GM12891 (cell line): ENCODE measurements at regions not wholly inside any gene's neighbourhood (a gene's known extent, or its start where the extent isn't known, plus 50 kb on each side); places are given as distances from the start of the nearest gene placed in this dataset.

Experiments used
- DNase-seq: peaks from one replicate; pipeline ENCODE4 v3.0.0; 2011; ENCODE audit warnings: low spot score; ENCODE audit not compliant: insufficient read length
- FAIRE-seq: peaks from 2 replicates; lab custom pipeline; 2011; peaks lifted over from hg19 to GRCh38; lab: Jason Lieb, UNC
- PAX5 ChIP-seq: IDR thresholded peaks from 2 replicates; pipeline ENCODE4 v1.6.1; 2011; ENCODE audit warnings: low read length, moderate library complexity, mild to moderate bottlenecking; ENCODE audit not compliant: insufficient read depth, severe bottlenecking
- POLR2A ChIP-seq: IDR thresholded peaks from 2 replicates; pipeline ENCODE4 v1.6.1; 2011; ENCODE audit warnings: low read depth, low read length, control low read depth
- POLR2AphosphoS5 ChIP-seq: IDR thresholded peaks from 2 replicates; pipeline ENCODE4 v1.6.1; 2011; ENCODE audit warnings: low read depth, low read length, control low read depth
- POU2F2 ChIP-seq: IDR thresholded peaks from 2 replicates; pipeline ENCODE4 v1.6.1; 2011; ENCODE audit warnings: low read depth, mild to moderate bottlenecking, control low read depth, low read length, moderate library complexity
- SPI1 ChIP-seq: IDR thresholded peaks from 2 replicates; pipeline ENCODE4 v1.6.1; 2011; ENCODE audit warnings: low read depth, low read length, control low read depth
- TAF1 ChIP-seq: IDR thresholded peaks from 2 replicates; pipeline ENCODE4 v1.6.1; 2011; ENCODE audit warnings: low read depth, low read length, control low read depth

DNA sequence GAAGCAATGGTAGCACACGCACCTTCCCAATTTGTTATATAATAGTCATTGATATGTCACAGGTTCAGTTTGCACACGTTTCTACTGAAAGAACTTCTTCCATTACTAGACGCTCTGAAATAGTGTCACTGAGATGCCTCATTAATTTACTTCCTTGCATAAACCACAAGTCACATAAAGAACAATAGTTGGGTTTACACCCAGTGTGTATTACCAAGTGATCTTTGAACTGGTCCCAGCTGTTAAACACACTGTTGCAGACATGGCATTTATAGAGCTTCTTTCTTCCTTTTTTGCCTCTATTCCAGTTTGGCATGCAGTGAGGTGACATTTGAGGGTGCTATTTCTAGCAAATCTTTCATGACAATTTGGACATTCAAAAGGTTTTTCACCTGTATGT, 245.3 kb downstream of the EPM2A start:
- DNase-seq: no peak
- no peak for TF ChIP-seq TAF1
- TF ChIP-seq SPI1: no peak
- FAIRE-seq: no peak

DNA sequence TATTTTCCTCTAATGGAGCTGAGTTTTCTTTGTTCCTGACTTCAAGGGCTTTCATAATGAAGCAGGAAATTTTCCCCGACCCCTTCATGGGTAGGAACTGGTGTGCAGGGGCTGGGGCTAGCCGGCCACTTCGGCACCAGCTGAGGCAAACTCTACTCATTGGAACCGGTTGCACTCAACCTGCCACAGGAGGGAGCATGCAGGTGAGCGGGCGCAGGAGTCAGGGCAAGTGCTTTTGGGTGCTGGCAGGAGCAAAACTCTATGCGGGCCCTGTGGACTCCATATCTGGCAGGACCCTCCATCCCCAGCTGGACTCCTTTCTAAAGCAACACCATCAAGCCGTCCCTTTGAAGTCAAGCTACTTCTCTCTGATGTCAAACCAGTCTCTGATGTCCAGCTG, 244.2 kb downstream of the EPM2A start:
- TF ChIP-seq POLR2AphosphoS5 (no peak), SPI1 (no peak), POLR2A (no peak), PAX5 (no peak), POU2F2 (no peak), TAF1 (no peak)
- DNase-seq: no peak
- no peak for FAIRE-seq

DNA sequence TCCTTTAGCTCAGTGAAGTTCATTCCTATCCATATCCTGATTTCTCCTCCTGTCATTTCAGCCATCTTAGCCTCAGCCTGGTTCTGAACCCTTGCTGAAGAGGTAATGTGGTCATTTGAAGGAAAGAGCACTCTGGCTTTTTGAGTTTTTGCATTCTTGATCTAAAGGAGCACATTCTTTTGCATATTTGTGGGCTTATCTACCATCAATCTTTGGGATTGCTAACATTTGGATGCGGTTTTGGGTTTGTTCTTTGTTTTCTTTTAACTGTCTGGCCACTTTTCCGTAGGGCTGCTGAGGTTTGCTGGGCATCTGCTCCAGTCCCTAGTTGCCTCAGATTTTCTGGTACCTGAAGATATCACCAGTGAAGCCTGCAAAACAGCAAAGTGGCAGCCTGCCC, 238.3 kb downstream of the EPM2A start:
- no peak for FAIRE-seq
- TF ChIP-seq POLR2AphosphoS5: no peak
- no peak for TF ChIP-seq PAX5
- no peak for TF ChIP-seq POU2F2
- no peak for TF ChIP-seq TAF1
- TF ChIP-seq POLR2A: no peak
- no peak for TF ChIP-seq SPI1
- no peak for DNase-seq

DNA sequence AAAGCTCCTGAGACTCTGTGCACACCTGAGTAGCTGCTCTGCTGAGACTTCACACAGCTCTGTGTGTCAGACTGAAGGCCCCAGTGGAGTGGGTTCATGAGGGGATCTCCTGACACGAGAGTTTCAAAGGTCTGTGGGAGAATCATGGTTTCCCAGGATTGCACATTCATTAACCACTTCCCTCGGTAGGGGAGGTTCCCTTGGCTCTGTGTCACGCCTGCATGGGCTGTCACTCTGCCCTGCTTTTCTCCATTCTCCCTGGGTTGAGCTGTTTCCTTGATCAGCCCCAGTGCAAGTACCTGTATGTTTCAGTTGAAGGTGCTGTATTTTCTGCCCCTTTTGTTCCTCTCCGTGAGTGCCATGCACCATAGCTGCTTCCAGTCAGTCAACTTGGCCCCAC, 236.9 kb downstream of the EPM2A start:
- no peak for TF ChIP-seq SPI1
- no peak for TF ChIP-seq POU2F2
- TF ChIP-seq POLR2AphosphoS5: no peak
- TF ChIP-seq TAF1: no peak
- no peak for TF ChIP-seq PAX5
- no peak for TF ChIP-seq POLR2A
- DNase-seq: no peak
- FAIRE-seq: no peak

DNA sequence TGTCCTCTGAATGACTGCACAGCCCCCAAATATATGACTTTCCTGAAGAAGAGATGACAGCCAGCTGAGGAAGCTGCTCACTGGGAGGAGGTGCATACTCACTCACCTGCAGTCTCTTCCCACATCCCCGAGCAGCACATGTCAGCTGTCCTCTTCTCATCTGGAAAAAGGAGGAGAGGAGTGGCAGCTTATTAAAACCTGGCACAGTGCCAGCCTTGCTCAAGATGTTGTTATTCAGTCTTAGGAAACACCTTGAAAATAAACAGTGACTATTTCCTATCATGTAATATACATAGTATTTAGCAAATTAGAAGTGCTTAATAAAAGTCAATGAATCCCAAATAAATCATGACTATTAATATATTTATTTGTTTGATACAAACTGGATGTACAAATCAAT, 232.9 kb downstream of the EPM2A start:
- no peak for DNase-seq
- TF ChIP-seq SPI1 (no peak), POU2F2 (no peak), PAX5 (no peak), TAF1 (no peak), POLR2A (no peak), POLR2AphosphoS5 (no peak)
- no peak for FAIRE-seq

DNA sequence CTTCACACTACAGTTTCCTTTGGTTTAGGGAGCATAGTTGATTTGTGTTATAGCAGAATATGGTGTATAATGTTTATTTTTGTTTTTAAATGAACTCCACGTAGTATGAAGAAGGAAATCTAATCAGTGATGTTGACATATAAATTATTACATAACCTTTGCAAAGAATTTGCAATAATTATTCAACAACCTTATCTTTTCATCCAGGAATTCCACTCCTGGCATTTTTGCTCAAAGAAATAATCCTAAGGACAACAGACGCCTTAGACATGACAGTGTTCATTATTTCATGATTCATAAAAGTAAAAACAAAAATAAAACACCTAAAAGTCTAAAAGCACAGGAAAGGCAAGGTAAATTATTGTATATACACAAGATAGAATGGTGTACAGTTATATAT, 229.2 kb downstream of the EPM2A start:
- DNase-seq (no peak), FAIRE-seq (no peak)
- TF ChIP-seq POLR2AphosphoS5: no peak

DNA sequence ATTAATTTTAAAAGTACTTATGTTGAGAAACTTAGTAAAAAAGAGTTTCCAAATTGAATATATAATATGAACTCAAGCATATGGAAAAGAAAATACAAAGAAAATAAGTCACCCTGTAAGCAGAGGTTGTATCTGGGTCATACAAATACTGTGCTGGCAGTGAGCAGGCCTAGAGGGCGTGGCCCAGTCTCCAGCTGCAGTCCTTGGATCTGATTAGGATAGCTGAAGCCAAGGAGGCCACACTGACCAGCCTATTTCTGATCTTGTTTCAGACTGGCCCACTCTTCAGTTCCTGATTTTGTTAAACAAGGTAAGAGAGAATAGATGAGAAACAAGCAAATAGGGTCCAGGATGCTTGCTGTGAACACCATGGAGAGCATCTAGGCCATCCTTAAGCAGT, 228.8 kb downstream of the EPM2A start:
- DNase-seq (no peak), FAIRE-seq (no peak)
- TF ChIP-seq TAF1 (no peak), PAX5 (no peak), POLR2A (no peak), SPI1 (no peak), POU2F2 (no peak), POLR2AphosphoS5 (no peak)

DNA sequence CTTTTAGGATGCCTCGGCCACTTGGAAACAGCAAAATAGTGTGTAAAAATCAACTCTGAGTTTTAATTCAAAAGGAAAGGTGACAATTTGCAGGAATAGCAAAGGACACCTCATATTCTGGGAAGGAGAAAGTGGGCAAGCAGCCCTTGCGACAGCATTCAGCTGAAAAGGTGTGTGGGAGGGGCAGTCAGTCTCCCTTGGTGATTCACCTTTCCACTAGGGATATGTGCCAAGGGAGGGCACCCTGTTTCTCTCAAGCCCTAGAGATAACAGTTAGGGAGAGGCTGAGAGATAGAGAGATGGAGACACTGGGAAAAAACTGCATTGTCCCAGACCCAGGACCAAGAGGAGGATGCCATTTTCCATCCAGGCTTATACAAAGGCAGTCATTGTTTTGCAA, 228.1 kb downstream of the EPM2A start:
- no peak for TF ChIP-seq POLR2AphosphoS5
- no peak for TF ChIP-seq TAF1
- no peak for TF ChIP-seq POLR2A
- TF ChIP-seq SPI1: no peak
- no peak for TF ChIP-seq POU2F2
- TF ChIP-seq PAX5: no peak
- FAIRE-seq: no peak
- DNase-seq: no peak

DNA sequence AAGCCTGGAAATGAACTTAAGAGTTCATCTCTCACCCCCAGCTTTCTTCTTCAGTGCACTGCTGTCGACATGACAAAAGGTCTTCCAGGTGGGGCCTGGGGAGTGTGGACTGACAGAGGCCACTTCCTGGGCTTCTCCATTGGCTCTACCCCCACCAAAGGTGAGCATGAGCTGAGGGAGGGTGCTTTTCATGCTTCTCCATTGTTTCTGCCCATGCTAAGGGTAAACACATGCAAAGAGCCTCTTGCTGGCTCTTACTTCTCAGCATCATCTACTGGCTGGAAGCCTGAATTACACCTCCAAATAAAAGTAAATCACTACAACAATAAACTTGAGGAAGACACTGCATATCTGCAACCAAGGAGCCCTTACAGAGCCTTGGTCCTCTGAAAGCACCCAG, 227.2 kb downstream of the EPM2A start:
- DNase-seq: no peak
- no peak for FAIRE-seq
- TF ChIP-seq POLR2AphosphoS5 (no peak), POU2F2 (no peak), POLR2A (no peak), TAF1 (no peak), SPI1 (no peak), PAX5 (no peak)

DNA sequence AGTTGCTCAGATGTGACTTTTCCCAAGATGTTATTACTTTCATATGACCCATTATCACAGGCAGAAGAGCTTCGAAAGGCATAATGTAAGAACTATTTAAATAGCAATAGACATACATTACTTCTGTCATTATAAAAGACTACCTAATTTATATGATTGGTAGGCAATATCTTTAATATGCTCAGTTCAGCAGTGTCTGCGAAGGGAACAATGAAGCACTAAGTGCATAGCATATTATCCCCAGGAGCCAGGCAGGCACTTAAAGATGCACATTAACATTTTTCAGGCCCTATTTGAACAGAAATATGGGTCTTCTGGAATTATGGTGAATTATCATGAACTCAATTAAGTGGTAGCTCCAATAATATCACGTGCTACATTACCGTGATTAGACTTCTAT, 217.8 kb downstream of the EPM2A start:
- no peak for DNase-seq
- no peak for TF ChIP-seq SPI1
- no peak for TF ChIP-seq PAX5
- no peak for TF ChIP-seq POLR2AphosphoS5
- no peak for TF ChIP-seq POU2F2
- TF ChIP-seq TAF1: no peak
- no peak for TF ChIP-seq POLR2A
- FAIRE-seq: no peak
